GM18511 (cell line): ENCODE measurements at regions not wholly inside any gene's neighbourhood (a gene's known extent, or its start where the extent isn't known, plus 50 kb on each side); places are given as distances from the start of the nearest gene placed in this dataset.

ENCODE experiments used
- ATAC-seq: cut with Tn5 transposase; IDR thresholded peaks from one replicate; pipeline ENCODE4 v1.9.1; 2021; ENCODE audit warnings: mild to moderate bottlenecking, moderate library complexity; ENCODE audit not compliant: unreplicated experiment

GRCh38 chr1:55504306-55504731 lies 289.2 kb upstream of the USP24 start:
- ATAC-seq: no peak

GRCh38 chr1:55503663-55504305 lies 288.6 kb upstream of the USP24 start:
- no peak for ATAC-seq

GRCh38 chr1:55500601-55501000 lies 285.4 kb upstream of the USP24 start:
- ATAC-seq: no peak

- ATAC-seq: no peak
Measured at GRCh38 chr1:55490547-55490946, 275.4 kb upstream of the USP24 start.

GRCh38 chr1:55484173-55484572 lies 269.0 kb upstream of the USP24 start:
- ATAC-seq: no peak

- no peak for ATAC-seq
Measured at GRCh38 chr1:55483523-55483922, 268.4 kb upstream of the USP24 start.

- no peak for ATAC-seq
Measured at GRCh38 chr1:55481634-55482033, 266.5 kb upstream of the USP24 start.

GRCh38 chr1:55480029-55480795 lies 265.0 kb upstream of the USP24 start:
- no peak for ATAC-seq

- no peak for ATAC-seq
Measured at GRCh38 chr1:55478742-55479141, 263.6 kb upstream of the USP24 start.

GRCh38 chr1:55477953-55478352 lies 262.8 kb upstream of the USP24 start:
- ATAC-seq: no peak

GRCh38 chr1:55476445-55477015 lies 261.4 kb upstream of the USP24 start:
- no peak for ATAC-seq

- ATAC-seq: no peak
Measured at GRCh38 chr1:55474168-55474786, 259.1 kb upstream of the USP24 start.

- ATAC-seq: no peak
Measured at GRCh38 chr1:55473661-55474060, 258.5 kb upstream of the USP24 start.

- ATAC-seq: no peak
Measured at GRCh38 chr1:55472784-55473183, 257.6 kb upstream of the USP24 start.

GRCh38 chr1:55472115-55472514 lies 257.0 kb upstream of the USP24 start:
- ATAC-seq: no peak

- ATAC-seq: no peak
Measured at GRCh38 chr1:55468142-55468795, 253.1 kb upstream of the USP24 start.

GRCh38 chr1:55466921-55467320 lies 251.8 kb upstream of the USP24 start:
- ATAC-seq: no peak

- no peak for ATAC-seq
Measured at GRCh38 chr1:55466373-55466772, 251.2 kb upstream of the USP24 start.

GRCh38 chr1:55464550-55464949 lies 249.4 kb upstream of the USP24 start:
- no peak for ATAC-seq

- ATAC-seq: no peak
Measured at GRCh38 chr1:55463814-55464475, 248.8 kb upstream of the USP24 start.

GRCh38 chr1:55457874-55458273 lies 242.7 kb upstream of the USP24 start:
- ATAC-seq: no peak
